K562 (cell line): ENCODE measurements at regions not wholly inside any gene's neighbourhood (a gene's known extent, or its start where the extent isn't known, plus 50 kb on each side); places are given as distances from the start of the nearest gene placed in this dataset.
A peak's percentile ranks its signal among the peaks of the same experiment; 100 is the strongest.

Source experiments
- CBFA2T3 ChIP-seq: fragments of 450-650 bp; IDR thresholded peaks from 2 replicates; pipeline ENCODE4 v1.6.1; 2017
- CBX8 ChIP-seq: fragments of 200-600 bp; sonication (generic); IDR thresholded peaks from 2 replicates; pipeline ENCODE4 v1.6.1; 2012; ENCODE audit warnings: borderline replicate concordance, mixed run types, low read depth, mild to moderate bottlenecking, moderate library complexity, mixed read lengths, low read length, control low read depth, inconsistent platforms; ENCODE audit not compliant: poor library complexity, severe bottlenecking; ENCODE audit errors: extremely low read depth
- CEBPB ChIP-seq: fragments of 450-650 bp; IDR thresholded peaks from 2 replicates; pipeline ENCODE4 v1.6.1; 2016; ENCODE audit warnings: missing genetic modification characterization, missing compliant biosample characterization
- DNMT1 ChIP-seq: fragments of 450-650 bp; IDR thresholded peaks from 2 replicates; pipeline ENCODE4 v1.6.1; 2016; ENCODE audit warnings: antibody characterized with exemption, mild to moderate bottlenecking
- SNRNP70 ChIP-seq: fragments of 200-400 bp; formaldehyde crosslinking; optimal IDR thresholded peaks from 2 replicates; pipeline ENCODE3; 2017; ENCODE audit warnings: low read depth, low read length
- STAG1 ChIP-seq: sonication (generic); formaldehyde crosslinking; IDR thresholded peaks from 2 replicates; pipeline ENCODE4 v1.5.0; 2020; ENCODE audit warnings: missing genetic modification reagents, borderline replicate concordance
- TRIM24 ChIP-seq, 2 experiments: fragments of 450-650 bp; IDR thresholded peaks; 2 replicates each; pipeline ENCODE4 v1.6.1; 2016
- ZBTB33 ChIP-seq: sonication (generic); formaldehyde crosslinking; IDR thresholded peaks from 2 replicates; pipeline ENCODE4 v1.8.1; 2023; ENCODE audit warnings: mild to moderate bottlenecking, missing genetic modification reagents
- ZBTB5 ChIP-seq: fragments of 450-650 bp; IDR thresholded peaks from 2 replicates; pipeline ENCODE4 v1.6.1; 2017; ENCODE audit warnings: antibody characterized with exemption
- ZNF282 ChIP-seq: sonication (generic); formaldehyde crosslinking; IDR thresholded peaks from 2 replicates; pipeline ENCODE4 v1.8.1; 2023; ENCODE audit warnings: missing genetic modification reagents
- ZNF311 ChIP-seq: fragments of 250-450 bp; sonication (Bioruptor Pico); IDR thresholded peaks from 2 replicates; pipeline ENCODE4 v1.4.0; 2020; ENCODE audit warnings: mild to moderate bottlenecking, moderate library complexity
- ZNF445 ChIP-seq: fragments of 250-450 bp; sonication (Bioruptor Pico); IDR thresholded peaks from 2 replicates; pipeline ENCODE4 v1.4.0; 2020; ENCODE audit warnings: low read depth, mild to moderate bottlenecking, moderate library complexity
- ZNF511 ChIP-seq: sonication (generic); formaldehyde crosslinking; IDR thresholded peaks from 2 replicates; pipeline ENCODE4 v1.8.0; 2022; ENCODE audit warnings: mild to moderate bottlenecking, missing genetic modification reagents
- ZNF57 ChIP-seq: fragments of 450-650 bp; formaldehyde crosslinking; IDR thresholded peaks from 2 replicates; pipeline ENCODE4 v1.4.0; 2020; ENCODE audit warnings: mild to moderate bottlenecking, moderate library complexity
- TF ChIP-seq, protein P1 (sequence below): fragments of 450-650 bp; IDR thresholded peaks from one replicate; pipeline ENCODE4 v1.6.1; 2018; ENCODE audit warnings: mild to moderate bottlenecking, moderate library complexity; ENCODE audit not compliant: partially characterized antibody

GRCh38 chr7:92963566-92963965, 127.2 kb upstream of the CDK6 start (continued):
- TF ChIP-seq STAG1 (CRISPR knock-in tag) (no peak), ZBTB5 (no peak), ZNF511 (CRISPR knock-in tag) (no peak), CBFA2T3 (0 out of 2 replicates have a peak, but pooled peaks have one; percentile 3), ZNF282 (no peak), CBX8 (no peak), ZBTB33 (CRISPR knock-in tag) (no peak), CEBPB (tag) (0 out of 2 replicates have a peak, but pooled peaks have one; percentile 10), ZNF311 (CRISPR knock-in tag) (no peak), ZNF445 (CRISPR knock-in tag) (no peak), SNRNP70 (no peak), DNMT1 (no peak), TRIM24 (IDR thresholded peaks at IDR 0.05) (no peak), ZNF57 (CRISPR knock-in tag) (no peak)
- TF ChIP-seq, protein P1, sequence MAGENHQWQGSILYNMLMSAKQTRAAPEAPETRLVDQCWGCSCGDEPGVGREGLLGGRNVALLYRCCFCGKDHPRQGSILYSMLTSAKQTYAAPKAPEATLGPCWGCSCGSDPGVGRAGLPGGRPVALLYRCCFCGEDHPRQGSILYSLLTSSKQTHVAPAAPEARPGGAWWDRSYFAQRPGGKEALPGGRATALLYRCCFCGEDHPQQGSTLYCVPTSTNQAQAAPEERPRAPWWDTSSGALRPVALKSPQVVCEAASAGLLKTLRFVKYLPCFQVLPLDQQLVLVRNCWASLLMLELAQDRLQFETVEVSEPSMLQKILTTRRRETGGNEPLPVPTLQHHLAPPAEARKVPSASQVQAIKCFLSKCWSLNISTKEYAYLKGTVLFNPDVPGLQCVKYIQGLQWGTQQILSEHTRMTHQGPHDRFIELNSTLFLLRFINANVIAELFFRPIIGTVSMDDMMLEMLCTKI, result no peak
